Activated CD4-positive, alpha-beta T cell treated with anti-CD3 and anti-CD28 coated beads, Interleukin-2, amount 50 U/mL, for 24 hours (primary cell): ENCODE measurements at regions not wholly inside any gene's neighbourhood (a gene's known extent, or its start where the extent isn't known, plus 50 kb on each side); places are given as distances from the start of the nearest gene placed in this dataset.
"Not testable (repeated sequence)": the region's sequence is repeated elsewhere in the genome, so short reads cannot be mapped to it uniquely, and the experiment has no call there.

Source experiments
- DNase-seq, 2 donors: peaks; one replicate each; pipeline ENCODE4 v3.0.0-alpha.2; 2020; ENCODE audit warnings: low read depth in 1 of 2, low spot score in 1 of 2

DNA sequence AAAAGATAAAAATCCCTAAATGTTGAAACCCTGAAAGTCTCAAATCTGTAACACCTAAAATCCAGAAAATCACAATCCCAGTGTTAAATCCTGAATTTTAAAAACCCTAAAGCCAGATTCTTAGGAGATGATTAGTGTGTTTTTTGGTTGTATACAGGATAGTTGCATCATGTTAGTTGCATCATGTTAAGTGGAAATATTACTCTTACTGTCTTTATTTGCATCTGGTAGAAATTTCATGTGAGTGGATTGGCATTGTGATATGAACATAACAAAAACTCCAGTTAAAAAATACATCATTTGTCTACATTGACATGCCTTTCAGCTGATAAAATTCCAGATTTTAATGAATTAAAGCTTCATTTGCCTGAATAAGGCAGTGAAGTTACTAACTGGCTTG, 683.1 kb upstream of the ACVR2A start:
- no peak for DNase-seq

DNA sequence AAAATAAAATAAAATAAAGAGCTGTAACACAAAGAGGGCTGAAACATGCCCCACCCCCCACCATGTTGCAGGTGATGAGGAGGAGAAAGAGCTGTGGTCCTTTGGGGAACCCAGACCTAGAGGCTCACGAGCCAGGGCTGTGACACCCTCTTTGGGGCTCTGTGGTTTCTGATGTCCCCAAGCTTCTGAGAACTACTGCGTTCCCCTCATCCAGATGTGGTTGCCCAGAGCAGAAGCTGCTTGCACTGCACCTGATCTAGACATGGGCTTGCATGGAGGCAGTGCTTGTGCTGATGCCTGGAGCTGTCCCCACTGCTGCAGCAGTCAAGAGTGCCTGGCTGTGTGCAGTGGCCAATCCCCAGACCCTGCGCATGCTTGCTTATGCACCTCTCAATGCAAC, 687.9 kb upstream of the ACVR2A start:
- no peak for DNase-seq

DNA sequence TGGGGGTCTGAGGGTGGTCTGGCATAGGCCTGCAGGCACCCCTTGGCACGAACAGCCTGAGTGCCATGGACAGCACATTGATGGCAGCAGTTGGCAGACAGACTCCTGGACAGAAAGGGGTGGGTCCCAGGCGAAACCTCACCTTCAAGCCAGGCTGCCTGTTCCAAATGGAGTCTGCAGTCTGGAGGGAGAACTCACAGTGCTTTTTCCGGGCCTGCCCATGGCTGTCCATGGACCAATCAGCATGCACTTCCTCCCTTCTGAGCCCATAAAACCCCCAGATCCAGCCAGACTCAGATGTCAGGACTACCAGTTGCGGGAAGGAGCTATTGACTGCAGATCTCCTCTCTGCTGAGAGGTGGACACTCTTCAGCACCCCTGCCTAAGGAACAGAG, 694.6 kb upstream of the ACVR2A start:
- no peak for DNase-seq

DNA sequence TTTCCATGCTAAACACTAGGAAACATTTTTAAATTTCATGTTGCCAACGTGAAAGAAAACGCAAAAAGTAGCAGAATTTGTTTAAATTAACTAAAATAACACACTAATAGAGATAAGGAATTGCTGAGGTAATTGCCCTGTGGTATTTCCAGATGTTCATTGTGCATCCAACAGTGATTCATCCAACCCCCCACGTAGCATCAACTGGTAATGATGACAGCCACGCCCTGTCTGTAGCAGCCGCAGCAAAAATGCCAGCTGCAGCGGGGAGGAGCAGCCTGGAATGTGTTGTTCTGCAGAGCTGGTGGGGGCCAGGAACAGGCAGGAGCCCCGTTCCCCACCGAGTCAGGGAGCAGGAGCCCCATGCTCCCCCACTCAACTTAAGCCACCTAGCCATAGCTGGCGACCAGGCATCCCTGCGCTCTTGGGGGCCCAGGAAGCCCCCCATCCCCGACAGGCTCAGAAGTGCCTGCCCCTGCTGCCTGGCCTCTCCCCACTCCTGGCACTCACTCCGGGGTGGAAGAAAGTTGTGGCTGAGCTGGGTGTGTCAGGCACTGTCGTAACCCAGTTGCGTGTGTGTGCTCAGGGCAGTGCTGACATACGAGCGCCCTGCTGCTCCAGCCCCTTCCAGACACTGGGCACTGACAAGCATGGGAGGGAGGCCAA, 695.1 kb upstream of the ACVR2A start:
- DNase-seq: no peak

DNA sequence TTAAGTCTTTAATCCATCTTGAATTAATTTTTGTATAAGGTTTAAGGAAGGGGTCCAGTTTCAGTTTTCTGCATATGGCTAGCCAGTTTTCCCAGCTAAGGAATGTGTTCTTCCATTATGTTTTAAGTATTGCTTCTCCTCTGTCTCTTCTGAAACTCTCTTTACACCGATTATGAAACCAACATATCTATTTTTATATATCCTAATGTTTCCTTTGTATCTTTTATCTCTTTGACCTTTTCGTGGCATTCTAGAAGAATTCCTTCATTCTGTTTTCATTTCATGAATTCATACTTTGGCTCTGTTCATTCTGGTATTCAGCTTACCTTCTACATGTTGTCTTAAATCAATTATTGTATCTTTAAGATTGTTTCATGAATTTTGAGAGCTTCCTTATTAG, 697.0 kb upstream of the ACVR2A start:
- DNase-seq: no peak

DNA sequence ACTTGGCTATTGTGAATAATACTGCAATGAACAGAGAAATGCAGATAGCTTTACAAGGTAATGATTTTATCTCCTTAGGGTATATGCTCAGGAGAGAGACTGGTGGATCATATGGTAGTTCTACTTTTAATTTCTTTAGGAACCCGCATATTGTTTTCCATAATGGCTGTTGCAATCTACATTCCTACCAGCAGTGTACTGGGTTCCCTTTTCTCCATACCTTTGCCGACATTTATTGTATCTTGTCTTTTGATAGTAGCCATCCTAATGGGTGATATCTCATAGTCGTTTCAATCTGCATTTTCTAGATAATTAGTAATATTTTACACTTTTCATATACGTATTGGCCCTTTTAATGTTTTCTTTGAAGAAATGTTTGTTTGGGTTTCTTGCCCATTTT, 702.9 kb upstream of the ACVR2A start:
- DNase-seq: no peak

DNA sequence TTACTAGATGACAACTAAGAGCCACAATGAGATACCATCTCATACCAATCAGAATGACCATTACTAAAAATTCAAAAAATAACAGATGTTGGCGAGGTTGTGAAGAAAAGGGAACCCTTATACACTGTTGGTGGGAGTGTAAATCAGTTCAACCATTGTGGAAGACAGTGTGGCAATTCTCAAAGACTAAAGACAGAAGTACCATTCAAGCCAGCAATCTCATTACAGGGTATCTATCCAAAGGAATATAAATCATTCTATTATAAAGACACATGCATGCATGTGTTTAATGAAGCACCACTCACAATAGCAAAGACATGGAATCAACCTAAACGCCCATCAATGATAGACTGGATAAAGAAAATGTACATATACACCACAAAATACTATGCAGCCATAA, 705.1 kb upstream of the ACVR2A start:
- DNase-seq: not testable (repeated sequence)

DNA sequence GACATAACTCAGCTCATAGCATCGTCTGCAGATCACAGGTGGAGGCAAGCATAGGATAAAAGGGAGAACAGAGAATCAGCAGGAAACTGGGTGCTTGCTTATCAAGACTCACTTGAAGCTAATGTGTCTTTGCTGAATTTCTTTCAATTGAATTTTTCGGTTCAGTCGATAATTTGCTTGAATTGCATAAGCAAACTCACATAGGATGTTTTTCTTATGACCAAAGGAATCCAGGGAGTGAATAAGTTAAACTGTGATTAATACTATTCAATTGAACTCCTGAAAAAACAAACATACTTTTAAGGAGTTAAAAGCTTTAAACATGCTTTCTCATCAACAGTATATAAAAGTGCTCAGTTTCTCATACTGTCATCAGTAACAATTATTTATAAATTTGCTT, 707.1 kb upstream of the ACVR2A start:
- no peak for DNase-seq

DNA sequence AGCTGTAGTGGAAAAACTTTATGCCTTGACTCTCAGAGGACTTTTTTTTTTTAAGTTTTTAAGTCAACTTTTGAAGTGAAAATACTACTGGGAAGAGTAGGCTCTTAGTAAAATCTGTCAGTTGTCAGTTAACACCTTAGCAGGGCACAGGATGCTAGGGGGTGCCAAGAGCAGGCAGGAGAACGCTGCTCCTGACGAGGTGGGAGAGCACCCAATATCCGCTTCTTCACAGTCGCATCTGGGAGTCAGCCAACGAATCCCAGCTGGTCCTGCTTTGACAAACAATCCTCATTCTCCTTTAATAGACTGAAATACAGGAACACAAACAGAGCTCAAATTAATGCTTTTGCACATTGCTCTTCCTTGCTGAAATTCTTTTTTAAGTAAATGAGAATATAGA, 709.5 kb upstream of the ACVR2A start:
- DNase-seq: no peak

DNA sequence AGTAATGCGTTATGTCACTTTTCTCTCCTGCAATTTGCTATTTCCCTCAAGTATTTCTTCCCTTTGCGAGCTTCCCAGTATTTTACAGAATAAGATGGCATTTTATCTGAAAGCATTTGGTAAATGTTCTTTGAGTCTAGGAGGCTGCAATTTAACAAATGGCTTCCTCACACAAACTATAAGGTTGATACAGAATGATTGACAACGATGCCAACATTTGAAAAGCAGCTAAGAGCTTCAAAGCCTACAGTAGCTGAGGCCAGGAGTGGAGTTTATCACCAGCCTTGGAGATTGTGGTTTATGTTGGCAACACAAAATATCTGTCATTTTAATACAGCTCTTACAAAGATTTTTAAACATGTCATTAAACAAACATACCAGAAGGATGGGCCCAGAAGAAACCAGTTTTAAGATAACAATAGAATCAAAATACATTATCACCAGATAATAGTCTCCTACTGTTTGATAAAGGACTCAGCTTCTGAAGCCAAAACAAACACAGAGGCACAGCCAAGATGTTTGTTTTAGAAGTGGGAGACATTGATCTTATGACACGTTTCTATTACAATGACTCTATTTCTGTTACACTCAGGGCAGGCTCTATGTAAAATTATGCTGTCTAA, 711.4 kb upstream of the ACVR2A start:
- DNase-seq: no peak

DNA sequence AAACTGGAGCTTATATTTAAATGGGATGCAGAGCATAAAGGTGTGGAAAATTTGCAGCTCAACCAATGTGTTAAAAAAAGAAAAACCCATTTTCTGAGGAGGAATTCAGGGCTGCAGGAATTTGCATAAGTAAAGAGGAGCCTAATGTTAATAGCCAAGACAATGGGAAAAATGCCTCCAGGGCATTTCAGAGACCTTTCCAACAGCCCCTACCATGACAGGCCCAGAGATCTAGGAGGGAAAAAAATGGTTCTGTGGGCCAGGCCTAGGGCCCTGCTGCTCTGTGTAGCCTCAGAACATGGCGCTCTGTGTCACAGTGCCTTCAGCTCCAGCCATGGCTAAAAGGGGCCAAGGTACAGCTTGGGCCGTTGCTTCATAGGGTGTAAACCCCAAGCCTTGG, 719.7 kb upstream of the ACVR2A start:
- DNase-seq: no peak

DNA sequence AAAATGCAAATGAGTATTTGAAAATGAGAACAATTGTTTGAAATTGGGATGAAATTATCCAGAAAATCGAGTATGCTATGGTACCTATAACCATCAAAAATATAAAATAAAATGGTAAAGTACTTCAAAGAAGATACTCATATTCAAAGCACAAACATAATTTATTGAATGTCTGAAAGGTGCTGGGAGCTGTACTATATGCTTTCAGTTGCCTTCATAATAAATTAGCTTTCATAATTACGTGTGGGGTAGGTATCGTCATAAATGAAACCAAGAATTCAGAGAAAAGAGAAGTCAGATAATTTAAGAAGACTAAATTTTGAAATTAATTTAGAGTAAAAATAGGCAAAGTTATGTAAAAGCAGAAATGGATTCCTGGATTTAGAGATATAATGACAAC, 721.9 kb upstream of the ACVR2A start:
- DNase-seq: no peak

DNA sequence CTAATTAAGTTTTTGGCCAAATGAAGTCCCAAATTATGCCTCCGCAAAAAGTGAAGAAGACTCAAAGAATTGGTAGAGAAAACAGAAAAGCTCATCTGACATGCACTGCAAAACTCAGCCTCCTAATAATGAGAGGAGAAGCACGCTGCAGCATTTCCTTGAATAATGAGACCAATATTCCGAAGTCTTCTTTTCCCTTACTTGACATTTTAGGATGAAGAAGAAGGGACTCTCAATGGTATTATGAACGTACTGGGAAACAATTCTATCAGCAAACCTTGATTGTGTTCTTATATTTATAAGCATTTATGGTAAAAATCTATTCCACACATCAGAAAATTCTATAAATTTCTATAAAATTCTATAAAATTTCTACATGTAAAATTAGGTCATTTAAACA, 733.9 kb upstream of the ACVR2A start:
- DNase-seq: no peak

DNA sequence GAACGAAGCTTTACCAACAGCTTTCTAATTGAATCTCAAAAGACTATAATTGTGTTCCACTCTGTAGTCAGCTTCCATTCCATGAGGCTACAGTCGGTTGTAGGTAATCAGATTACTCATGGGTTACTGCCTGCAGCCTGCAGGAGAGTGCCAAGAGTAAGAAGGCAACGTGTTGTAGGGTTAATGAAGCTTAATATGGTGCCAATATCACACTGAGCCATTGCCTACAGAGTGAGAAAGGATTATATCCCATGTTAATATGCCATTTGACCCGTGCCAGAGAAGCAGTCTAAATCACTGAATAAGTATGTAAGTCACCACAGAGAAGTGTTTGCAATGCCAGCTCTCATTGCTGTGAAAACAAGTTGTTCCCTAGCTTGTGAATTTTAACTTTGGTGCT, 734.5 kb upstream of the ACVR2A start:
- DNase-seq: no peak

DNA sequence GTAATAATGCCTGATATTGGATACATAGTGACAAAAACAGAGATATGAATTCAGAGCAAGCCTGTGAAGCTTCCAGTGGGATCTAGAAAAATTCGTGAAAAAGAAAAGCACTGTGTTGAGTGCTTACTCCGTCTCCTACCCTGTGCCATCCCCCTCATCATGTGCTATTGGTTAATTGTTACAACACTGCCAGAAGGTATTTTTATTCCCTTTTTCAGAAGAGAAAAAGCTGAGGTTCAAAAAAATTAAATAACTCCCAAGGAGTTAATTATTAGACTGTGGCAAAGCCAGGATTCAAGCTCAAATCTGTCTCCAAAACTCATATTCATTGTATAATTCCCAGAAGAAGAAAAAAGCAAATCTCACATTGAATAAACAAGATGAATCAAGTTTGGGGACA, 735.5 kb upstream of the ACVR2A start:
- no peak for DNase-seq

DNA sequence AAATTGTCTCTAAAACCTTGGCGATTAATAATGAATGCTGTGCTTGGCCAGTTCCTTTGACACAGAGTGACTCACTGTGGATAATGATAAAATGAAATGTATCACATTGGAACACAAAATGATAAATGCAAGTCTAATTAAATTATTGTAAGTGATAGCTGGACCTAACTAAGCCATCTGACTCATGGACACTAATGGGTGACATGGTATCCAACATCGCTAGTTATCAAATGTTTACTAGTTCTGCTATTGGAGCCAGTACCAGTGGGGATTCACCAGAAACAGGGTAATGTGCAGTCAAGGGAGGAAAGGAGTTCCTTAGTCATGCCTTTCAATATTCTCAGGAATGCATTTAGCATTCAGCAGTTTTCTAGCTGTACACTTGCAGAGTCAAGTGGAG, 736.3 kb upstream of the ACVR2A start:
- DNase-seq: no peak

DNA sequence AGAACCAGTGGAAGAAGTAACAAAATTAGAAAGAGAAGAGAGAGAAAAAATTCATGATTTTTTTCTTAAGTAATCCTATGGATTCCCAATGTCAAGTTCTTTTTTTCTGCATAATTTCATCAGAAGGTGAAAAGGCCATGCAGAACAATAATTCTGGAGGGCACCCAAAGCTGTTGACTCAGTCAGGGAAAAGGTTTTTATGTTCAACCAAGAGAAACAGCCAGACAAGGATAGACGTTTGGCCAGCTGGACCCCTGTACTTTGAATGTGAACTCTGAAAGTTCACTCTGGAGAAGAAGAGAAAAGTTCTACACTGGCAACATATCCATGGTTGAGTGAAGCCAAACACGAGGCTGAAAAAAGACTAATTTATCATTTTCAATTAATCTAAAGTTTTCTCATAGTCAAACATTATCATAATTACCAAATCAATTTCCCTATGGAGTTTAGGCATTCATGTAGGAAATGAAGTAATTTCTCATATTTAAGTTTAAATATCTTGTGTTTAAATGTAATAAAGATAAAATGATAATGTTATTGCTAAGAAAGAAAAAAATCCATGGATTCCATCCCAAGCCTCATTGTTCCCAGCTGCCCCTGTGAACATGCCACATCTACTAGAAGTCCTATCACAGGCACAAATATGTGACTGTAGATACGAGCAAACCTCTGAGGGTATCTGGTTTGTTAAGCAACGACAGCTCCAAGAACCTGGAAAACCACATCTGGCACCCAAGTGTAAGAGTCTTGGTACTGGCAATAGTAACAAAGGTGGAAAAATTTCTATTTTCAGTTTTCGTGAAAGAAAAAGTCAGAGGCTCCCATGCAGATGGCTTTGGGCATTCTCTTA, 742.7 kb upstream of the ACVR2A start:
- no peak for DNase-seq

DNA sequence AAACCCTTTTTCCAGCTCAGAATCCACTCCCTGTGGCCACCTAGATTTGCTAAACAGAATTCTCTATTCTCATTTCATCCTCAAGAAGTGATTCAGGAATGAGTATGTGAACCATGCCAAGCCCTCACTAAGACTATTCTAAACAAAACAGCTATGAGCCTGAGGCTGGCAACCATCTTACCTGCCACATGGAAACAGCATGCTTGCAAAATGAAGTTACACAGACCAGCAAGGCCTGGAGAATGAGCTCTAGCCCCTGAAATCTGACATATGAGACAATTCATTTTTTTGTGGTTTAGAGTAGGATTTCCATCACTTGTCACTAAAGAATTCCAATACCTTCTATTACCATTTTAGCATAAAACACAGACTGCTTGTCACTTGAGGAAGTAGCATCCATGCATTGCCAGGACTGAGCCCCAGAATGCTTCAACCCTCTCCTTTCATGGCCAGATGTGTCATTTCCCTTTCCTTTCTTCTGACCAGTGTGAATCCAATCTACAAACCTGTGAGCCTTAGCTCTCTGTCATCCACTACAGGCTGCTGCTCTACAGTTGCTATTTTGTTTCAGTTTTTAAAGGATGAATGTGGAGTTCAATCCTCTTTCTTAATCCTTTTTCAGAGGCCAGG, 744.3 kb upstream of the ACVR2A start:
- DNase-seq: no peak

DNA sequence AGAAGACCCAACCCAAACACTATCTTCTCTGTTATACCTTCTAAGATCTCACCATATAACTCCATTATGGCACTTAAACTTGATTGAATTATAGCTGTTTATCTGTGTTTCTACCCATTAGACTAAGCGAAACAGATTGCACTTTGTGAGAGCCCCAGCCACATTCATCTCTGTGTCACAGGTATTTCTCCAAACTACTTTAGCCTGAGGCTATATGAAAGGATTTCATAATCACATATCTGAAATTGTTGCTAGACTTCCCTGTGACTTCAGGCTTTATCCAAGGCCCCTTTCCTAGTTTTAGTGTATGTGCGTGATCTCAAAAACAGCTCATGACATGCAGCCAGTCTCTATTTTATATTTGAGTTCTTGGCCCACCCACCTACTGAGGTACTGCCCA, 745.0 kb upstream of the ACVR2A start:
- no peak for DNase-seq

DNA sequence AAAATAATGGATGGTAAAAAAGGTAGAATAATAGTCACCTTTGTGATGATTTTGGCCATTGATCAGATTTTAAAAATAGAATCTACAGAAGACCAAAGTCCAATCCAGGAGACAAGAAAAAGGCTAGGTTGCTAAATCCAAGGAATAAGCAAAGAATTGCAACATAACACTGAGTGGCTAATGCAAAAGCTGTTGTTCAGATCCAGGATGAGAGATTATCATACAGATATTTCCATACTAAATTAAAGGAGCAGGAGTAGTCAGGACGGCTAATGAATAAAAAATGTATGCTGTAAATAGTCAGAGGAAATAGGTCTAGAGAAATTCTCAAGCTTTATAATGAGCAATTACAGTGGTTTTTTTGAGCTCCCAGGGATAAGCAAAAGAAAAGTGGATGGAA, 745.9 kb upstream of the ACVR2A start:
- no peak for DNase-seq

DNA sequence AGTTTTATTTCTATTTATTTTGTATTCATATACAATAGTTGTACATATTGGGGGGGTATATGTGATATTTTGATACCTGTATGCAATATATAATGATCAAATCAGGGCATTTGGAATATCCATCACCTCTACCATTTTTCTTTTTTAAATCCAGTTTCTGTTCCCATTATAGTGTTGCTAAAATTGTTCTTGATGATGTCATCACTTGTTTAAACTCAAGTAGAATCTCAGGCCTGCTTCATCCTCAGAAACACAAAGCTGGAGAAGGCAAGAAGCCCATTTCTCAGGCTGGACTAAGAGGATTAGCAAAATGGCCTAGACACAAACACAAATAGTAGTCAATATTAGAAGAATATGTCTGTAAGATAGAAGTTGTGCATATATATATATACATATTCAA, 747.1 kb upstream of the ACVR2A start:
- no peak for DNase-seq

DNA sequence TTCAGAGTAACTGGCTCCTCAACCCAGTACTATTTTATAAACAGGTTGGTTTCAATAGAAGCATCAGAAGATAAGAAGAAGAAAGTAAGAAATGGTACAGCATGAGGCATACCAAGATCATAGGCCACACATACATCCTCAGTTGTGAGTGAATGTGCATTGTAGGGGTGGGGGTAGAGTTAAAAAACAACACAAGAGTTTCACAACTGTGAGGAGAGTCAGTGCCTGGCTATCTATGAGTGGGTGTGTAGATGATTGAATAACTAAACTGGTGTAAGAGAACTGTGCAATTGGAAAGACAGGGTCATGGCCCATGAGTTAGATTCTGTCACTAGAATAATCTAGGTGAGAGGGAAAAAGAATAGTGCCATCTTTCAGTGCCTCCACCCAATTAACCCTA, 748.2 kb upstream of the ACVR2A start:
- DNase-seq: no peak
